GM12875 (cell line): ENCODE measurements at regions not wholly inside any gene's neighbourhood (a gene's known extent, or its start where the extent isn't known, plus 50 kb on each side); places are given as distances from the start of the nearest gene placed in this dataset.
"Not testable (repeated sequence)": the region's sequence is repeated elsewhere in the genome, so short reads cannot be mapped to it uniquely, and the experiment has no call there.

Experiments used
- H3K4me3 ChIP-seq: one replicate; pipeline ENCODE4 v1.5.1; 2011; ENCODE audit warnings: low read depth, low read length, control low read depth
- TF ChIP-seq, protein P1 (sequence below): IDR thresholded peaks from 2 replicates; pipeline ENCODE4 v1.5.1; 2011; ENCODE audit warnings: low read depth, mild to moderate bottlenecking, control low read depth, inconsistent platforms, low read length, moderate library complexity, borderline replicate concordance; ENCODE audit not compliant: insufficient read depth

DNA sequence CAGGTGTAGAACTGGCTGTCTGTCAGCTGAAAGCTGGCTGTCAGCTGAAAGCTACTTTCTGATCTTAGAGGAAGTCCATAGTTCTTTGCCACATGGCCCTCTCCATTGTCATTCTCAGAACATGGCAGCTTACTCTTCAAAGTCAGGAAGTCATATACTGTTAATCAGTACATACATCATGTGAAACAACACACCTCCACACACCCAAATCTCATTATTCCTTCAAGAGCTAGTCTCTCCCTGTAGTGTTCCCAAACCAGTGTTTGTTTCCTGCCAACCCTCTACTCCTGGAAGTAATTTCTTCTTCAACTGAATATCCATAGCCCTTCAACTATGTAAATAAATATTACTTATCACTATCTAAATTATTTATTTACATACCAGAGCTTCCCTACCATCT, 58.9 kb downstream of the OR5AK2 start:
- TF ChIP-seq, protein P1, sequence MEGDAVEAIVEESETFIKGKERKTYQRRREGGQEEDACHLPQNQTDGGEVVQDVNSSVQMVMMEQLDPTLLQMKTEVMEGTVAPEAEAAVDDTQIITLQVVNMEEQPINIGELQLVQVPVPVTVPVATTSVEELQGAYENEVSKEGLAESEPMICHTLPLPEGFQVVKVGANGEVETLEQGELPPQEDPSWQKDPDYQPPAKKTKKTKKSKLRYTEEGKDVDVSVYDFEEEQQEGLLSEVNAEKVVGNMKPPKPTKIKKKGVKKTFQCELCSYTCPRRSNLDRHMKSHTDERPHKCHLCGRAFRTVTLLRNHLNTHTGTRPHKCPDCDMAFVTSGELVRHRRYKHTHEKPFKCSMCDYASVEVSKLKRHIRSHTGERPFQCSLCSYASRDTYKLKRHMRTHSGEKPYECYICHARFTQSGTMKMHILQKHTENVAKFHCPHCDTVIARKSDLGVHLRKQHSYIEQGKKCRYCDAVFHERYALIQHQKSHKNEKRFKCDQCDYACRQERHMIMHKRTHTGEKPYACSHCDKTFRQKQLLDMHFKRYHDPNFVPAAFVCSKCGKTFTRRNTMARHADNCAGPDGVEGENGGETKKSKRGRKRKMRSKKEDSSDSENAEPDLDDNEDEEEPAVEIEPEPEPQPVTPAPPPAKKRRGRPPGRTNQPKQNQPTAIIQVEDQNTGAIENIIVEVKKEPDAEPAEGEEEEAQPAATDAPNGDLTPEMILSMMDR, result no peak
- H3K4me3 ChIP-seq, result no peak overlapping the region

DNA sequence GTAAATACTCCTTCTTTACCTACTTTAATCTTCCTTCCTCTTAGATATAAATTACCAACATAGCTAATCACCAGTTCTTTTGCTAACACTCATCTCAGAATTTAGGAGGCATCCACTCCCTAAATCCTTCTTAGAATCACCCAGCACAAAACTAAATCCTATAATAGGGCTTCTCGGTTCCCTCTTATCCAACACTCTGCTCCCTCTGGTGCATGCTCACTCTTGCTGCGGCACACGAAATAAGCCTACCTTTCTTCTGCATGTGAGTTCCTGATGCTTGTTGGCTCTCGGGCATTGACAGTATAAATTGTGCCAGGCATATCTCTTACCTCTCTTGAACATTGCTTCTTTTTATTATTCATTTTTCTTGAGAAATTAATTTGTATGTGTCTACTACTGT, 61.0 kb downstream of the OR5AK2 start:
- TF ChIP-seq, protein P1, result no peak
- no peak overlapping the region for H3K4me3 ChIP-seq

DNA sequence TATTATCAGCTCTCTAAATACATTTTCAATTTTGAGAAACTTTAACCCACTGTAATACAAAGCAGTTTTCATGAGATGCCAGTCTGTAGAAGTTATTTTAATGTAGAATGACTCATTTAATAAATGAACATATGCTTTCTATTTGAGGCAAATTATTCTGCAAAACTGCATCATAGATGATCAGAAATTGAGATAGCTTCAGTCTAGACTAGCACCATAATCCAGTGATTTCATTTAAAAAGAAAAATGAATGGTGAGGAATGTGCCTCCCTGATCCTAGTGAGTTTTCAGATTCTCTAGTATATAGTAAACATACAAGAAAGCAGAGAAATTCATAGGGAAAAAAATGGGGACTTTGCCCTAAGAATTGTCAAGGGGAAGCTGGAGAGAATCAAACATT, 66.1 kb downstream of the OR5AK2 start:
- H3K4me3 ChIP-seq, result no peak overlapping the region
- TF ChIP-seq, protein P1, result no peak

DNA sequence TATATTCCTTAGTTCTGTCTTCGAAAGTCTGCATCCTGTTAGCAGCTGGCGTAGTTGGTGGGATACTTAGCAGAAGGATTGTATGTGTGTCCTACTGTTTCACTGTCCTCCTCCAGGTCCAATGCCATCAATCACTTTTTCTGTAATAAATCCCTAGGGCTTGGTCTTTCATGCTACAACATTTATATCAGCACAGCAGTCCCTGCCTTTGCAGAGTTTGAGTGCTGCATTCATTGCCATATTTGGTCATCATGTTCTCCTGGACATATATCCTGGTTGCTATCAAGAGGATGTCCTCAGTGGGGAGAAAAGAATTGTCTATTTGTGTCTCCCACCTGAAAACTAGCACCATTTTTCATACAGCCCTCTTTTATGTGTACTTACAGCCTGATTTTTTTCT, 67.0 kb downstream of the OR5AK2 start:
- no peak overlapping the region for H3K4me3 ChIP-seq
- TF ChIP-seq, protein P1, result no peak

DNA sequence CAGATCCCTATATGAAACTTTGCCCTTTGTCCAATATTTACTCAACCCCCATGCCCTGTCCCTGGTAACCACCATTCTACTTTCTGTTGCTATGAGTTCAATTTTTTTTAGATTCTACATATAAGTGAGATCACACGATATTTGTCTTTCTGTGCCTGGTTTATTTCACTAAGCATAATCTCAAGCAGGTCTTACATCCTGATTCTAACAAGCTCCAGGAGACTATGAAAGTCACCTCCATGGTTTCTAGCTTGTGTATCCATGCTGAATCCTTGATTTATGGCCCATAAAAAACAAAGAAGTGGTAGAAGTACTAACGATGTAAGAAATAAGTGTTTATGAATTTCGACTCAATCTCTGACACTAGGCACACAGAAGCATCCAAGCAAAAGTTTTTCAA, 68.0 kb downstream of the OR5AK2 start:
- TF ChIP-seq, protein P1, result no peak
- H3K4me3 ChIP-seq, result no peak overlapping the region

DNA sequence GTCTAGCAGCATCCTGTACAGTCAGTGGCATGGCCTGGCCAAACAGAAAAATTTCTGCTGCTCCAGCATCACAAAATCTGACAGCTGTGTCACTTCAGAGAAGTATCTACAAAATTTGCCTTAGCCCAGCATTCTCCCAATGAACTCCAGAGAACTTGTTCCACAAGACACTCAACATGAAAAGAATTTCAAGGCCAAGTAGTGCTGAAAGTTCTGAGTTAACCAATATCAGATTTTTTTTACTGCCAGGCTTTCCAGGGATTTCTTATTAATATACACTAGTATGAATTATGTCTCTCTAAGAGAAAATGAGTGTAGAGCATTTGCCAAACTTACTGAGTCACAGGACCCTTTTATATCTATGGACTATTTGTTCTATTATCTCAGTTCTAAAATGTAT, 68.8 kb downstream of the OR5AK2 start:
- TF ChIP-seq, protein P1, result no peak
- no peak overlapping the region for H3K4me3 ChIP-seq

DNA sequence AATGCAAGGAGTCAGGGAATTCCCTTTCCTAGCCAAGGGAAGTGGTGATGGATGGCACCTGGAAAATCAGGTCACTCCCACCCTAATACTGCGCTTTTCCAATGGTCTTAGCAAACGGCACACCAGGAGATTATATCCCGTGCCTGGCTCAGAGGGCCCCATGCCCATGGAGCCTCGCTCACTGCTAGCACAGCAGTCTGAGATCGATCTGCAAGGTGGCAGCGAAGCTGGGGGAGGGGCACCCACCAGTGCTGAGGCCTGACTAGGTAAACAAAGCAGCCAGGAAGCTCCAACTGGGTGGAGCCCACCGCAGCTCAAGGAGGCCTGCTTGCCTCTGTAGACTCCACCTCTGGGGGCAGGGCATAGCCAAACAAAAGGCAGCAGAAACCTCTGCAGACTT, 74.2 kb downstream of the OR5AK2 start:
- not testable (repeated sequence) for H3K4me3 ChIP-seq

DNA sequence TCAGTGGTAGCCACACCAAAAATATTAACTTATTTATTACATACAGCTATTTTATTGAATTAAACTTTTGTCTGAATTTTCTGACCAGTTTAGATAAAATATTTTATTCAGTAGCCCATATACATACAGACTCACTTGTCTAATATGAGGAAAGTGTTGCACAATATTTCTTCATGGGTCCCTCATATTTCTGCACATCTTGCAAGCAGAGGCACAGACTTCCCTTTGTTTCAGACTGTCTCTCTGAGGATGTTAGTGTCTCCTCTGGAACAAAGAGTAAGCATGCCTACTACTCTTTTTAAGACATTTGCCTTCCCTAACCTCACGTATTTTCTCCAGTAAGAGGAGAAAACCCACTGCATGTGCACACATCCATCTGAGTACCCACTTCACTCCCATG, 81.2 kb downstream of the OR5AK2 start:
- no peak overlapping the region for H3K4me3 ChIP-seq
- TF ChIP-seq, protein P1, result no peak
